ENCODE measurements at regions not wholly inside any gene's neighbourhood (a gene's known extent, or its start where the extent isn't known, plus 50 kb on each side); places are given as distances from the start of the nearest gene placed in this dataset.
A peak's percentile ranks its signal among the peaks of the same experiment; 100 is the strongest.

GRCh38 chr4:110962616-110963015 is 339.7 kb upstream of the PITX2 start:
- ATAC-seq (no peak), DNase-seq (no peak)

DNA sequence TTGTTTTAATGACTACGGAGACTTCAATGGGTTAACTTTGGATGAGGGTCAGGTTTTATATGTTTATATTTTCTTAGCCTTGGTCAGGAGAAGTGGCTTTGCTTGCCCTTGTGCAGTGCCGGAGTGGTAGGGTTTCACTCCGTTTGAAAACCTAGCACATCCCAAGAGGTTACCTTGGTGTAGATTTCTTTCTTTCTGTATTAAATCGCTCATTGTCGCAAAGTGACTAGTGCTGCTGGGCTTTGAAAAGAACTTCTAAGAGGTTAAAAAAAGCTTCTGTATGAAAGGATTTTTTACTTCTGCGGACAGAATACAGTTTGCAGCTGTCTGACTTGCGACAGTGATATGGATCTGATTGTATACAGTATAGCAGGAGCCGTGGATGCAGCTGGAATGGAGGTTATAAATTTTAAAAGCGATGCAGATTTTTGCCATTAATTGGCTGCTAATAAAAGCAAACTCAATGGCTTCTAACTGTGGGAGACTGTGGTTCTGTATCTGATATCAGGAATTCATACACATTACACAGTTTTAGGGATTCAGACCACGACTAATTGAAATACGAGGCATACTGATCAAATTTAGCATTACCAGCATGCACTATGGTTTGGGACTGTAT is 340.9 kb upstream of the PITX2 start:
- DNase-seq (no peak), ATAC-seq (no peak)

DNA sequence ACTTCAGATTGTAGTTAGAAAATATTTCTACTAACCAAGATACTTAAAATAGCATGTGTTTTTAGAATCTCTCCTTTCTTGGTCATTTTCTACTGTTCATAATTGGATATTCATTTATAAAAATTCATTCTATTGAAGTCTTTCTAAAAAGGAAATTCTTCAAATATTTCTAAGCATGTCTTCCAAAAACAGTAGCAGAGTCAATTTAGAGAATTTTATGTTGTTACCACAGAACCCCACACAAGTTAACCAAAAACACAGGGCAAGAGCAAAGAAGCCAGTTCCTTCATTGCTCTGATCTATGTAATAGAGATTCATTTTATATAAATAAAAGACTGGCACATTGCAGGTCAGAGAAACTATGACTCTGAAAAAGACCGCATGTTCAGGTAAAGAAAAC is 345.1 kb upstream of the PITX2 start:
- DNase-seq (no peak), ATAC-seq (no peak)

DNA sequence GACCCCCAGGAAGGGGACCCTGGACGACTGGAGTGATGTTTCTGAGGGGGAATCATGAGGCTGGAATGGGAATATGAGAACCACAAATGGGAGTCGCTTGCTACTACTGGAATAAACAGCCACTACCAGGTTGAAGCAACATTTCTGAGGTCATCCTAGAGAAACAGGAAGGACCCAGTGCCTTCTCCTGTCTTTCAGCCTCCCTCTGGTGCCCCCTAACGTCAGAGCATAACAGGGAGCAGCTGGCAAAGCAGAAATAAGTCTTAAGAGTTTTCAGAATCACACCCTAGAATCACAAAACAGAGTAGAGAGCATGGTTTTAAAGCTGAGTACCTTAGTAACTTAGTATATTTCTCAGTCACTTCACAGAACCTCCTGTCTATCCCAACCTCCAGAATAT is 347.8 kb upstream of the PITX2 start:
- ATAC-seq (no peak), DNase-seq (peak; percentile 8)

GRCh38 chr4:110975338-110975737 is 352.5 kb upstream of the PITX2 start:
- ATAC-seq (no peak), DNase-seq (no peak)

DNA sequence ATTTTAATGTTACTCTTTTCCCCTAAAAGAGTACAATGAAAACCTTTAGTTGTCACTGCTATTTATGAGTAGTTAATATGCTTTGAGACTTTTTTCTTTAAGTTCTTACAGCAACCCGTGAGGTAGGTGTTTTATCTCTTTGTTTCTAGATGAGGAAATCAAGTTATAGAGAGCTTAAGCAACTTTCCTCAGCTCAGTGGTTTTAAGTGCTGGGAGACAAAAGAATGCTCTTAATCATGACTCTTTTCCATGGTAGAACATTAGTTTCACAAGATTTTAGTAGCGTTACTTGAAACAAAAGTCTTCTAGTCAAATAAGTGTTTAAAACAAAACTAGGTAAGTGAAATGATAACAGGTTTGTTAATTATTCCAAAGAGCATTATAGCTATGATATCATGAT is 354.7 kb upstream of the PITX2 start:
- DNase-seq (no peak), ATAC-seq (no peak)

DNA sequence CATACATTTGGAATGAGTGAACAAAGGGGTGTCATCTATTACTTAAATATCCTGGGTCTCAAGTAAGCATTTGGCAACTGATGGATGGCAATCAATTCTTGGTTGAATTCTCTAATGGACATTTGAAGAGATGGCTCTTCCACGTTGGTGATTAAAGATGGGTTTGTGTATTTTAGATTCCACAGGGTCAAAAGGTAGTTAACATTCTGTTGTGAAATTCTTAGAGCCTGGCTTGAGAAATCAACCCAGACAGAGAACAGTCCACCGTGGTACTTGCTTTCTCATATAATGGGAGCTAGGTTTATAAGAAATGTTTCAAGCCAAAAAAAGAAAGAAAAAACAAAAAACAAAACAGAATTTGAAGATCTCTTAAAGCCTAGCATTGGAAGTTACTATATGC is 355.9 kb upstream of the PITX2 start:
- DNase-seq (no peak), ATAC-seq (no peak)

DNA sequence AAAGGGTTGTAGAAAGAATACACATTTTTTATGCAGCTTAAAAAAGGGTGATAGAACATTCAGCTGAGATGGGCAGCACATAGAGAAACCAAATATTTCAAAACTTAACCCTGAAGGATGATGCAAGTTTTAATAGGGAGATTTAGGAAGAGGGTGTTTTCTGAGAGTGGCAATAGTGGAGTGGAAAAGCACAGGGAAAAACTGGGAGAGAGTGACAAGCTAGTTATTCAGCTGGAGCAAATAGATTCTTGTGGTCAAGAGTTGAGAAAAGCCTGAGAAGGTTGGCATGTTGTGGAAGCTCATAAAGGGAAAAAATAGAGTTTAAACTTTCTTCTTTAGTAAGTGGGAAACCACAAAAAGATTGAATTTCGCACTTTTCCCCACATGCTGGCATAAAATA is 359.6 kb upstream of the PITX2 start:
- DNase-seq: no peak
- no peak for ATAC-seq

DNA sequence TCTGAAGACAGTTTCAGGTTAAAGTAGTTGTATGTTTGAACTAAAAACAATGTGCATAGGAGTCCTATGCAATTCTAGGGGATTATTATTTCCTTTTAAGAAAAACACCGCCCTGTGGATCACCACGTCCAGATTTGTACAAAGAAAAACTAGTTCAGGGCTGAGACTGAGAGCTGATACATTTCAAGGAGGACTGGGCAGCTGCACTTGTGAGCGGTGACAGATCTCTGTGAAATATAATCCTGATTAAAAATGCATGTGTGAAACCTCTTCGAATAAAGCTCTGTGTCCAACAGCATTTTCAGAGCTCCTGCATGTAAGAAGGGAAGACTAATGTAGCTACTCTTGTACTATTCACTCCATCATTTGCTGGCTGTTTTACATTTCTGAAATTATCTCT is 365.8 kb upstream of the PITX2 start:
- no peak for ATAC-seq

DNA sequence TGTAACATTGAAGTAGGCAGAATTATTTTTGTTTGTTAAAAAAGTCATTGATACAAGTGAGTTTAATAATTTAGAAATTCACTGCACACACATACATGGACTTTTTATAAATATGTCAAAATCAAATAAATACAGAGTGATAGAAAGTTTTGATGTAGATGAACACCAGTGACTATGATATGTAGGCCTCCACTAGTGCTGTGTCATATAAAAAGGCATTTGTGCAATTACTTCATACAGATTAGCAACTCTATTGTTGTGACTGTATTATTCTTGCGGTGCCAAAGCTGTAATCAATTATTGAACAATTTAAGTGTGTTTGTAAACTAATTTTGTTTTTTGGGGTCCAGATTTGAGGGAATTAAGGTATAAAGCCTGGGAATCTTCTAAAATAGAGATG is 366.2 kb upstream of the PITX2 start:
- DNase-seq: no peak
- no peak for ATAC-seq

More for the DNA sequence above, 365.8 kb upstream of the PITX2 start:
- DNase-seq: no peak

GRCh38 chr4:110994781-110995180 is 371.9 kb upstream of the PITX2 start:
- DNase-seq (no peak), ATAC-seq (no peak)

- ATAC-seq: no peak
- no peak for DNase-seq
These were observed 375.4 kb upstream of the PITX2 start for GRCh38 chr4:110998320-110998719.

GRCh38 chr4:111011458-111011857 is 388.6 kb upstream of the PITX2 start:
- DNase-seq (no peak), ATAC-seq (no peak)

- DNase-seq: no peak
- no peak for ATAC-seq
These were observed 391.0 kb upstream of the PITX2 start for GRCh38 chr4:111013846-111014245.

GRCh38 chr4:111014537-111014936 is 391.7 kb upstream of the PITX2 start:
- DNase-seq (no peak), ATAC-seq (no peak)

- DNase-seq (no peak), ATAC-seq (no peak)
These were observed 393.5 kb upstream of the PITX2 start for GRCh38 chr4:111016416-111016815.

GRCh38 chr4:111018216-111018615 is 395.3 kb upstream of the PITX2 start:
- ATAC-seq: no peak

DNA sequence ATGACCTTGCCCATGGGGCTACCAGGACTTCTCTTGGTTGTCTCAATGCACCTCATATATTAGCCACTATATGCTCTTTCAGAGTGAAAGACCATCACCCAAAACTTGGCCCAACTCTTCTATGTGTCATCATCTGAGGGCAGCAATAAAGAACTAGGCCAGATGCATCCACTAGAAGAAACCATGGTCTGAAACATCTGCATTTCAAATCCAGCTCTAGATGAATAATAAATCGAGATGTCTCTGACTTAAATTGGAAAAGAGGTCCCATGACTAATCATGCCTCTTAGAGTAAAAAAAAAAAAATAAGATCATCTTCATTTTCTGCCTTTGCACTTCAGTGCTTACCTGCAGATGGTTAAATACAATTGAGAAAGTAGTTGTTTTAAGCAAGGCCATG is 397.6 kb upstream of the PITX2 start:
- DNase-seq: no peak
- no peak for ATAC-seq

More at GRCh38 chr4:111018216-111018615, 395.3 kb upstream of the PITX2 start:
- DNase-seq: no peak

- DNase-seq (no peak), ATAC-seq (no peak)
These were observed 398.1 kb upstream of the PITX2 start for GRCh38 chr4:111020961-111021360.

- ATAC-seq: no peak
These were observed 399.9 kb upstream of the PITX2 start for GRCh38 chr4:111022758-111023157.

DNA sequence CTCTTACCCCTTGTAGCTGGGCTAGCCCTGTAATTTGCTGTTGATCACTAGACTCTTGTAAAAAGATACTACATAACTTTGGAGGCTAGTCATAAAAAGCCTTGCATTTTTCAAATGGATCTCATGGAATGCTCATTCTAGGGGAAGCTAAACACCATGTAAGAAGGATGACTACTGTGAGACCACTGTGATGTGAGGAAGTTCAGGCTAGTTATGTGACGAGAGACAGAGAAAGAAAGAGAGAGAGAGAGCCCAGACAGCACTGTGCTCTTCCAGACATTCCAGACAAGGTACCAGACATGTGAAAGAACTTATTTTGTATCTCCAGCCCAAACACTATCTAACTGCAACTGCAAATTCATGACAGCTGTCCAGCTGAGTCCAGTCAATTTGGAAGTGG is 404.6 kb upstream of the PITX2 start:
- no peak for ATAC-seq
- DNase-seq: no peak

More at GRCh38 chr4:111022758-111023157, 399.9 kb upstream of the PITX2 start:
- no peak for DNase-seq

- DNase-seq (no peak), ATAC-seq (no peak)
These were observed 405.9 kb upstream of the PITX2 start for GRCh38 chr4:111028795-111029194.

GRCh38 chr4:111031001-111031579 is 408.2 kb upstream of the PITX2 start:
- DNase-seq: no peak
- no peak for ATAC-seq

GRCh38 chr4:111031596-111031995 is 408.7 kb upstream of the PITX2 start:
- ATAC-seq (no peak), DNase-seq (no peak)
